ENCODE measurements at regions not wholly inside any gene's neighbourhood (a gene's known extent, or its start where the extent isn't known, plus 50 kb on each side); places are given as distances from the start of the nearest gene placed in this dataset.
"Not testable (repeated sequence)": the region's sequence is repeated elsewhere in the genome, so short reads cannot be mapped to it uniquely, and the experiment has no call there.

- DNase-seq: no peak
Measured at GRCh38 chr6:1230281-1230680, 81.6 kb upstream of the FOXQ1 start.

- no peak for DNase-seq
Measured at GRCh38 chr6:1229808-1230207, 82.1 kb upstream of the FOXQ1 start.

GRCh38 chr6:1229301-1229700 is 82.6 kb upstream of the FOXQ1 start:
- DNase-seq: no peak

GRCh38 chr6:1228754-1229191 is 83.1 kb upstream of the FOXQ1 start:
- DNase-seq: no peak

GRCh38 chr6:1227935-1228753 is 83.8 kb upstream of the FOXQ1 start:
- no peak for DNase-seq

- no peak for DNase-seq
Measured at GRCh38 chr6:1227600-1227934, 84.3 kb upstream of the FOXQ1 start.

GRCh38 chr6:1226277-1227099 is 85.4 kb upstream of the FOXQ1 start:
- DNase-seq: no peak

- no peak for DNase-seq
Measured at GRCh38 chr6:1224514-1224913, 87.4 kb upstream of the FOXQ1 start.

GRCh38 chr6:1222728-1223595 is 88.9 kb upstream of the FOXQ1 start:
- DNase-seq: no peak

GRCh38 chr6:1217396-1217795 is 94.5 kb upstream of the FOXQ1 start:
- DNase-seq: no peak

GRCh38 chr6:1216488-1216974 is 95.4 kb upstream of the FOXQ1 start:
- no peak for DNase-seq

- DNase-seq: no peak
Measured at GRCh38 chr6:1215884-1216487, 95.9 kb upstream of the FOXQ1 start.

- DNase-seq: no peak
Measured at GRCh38 chr6:1215023-1215422, 96.9 kb upstream of the FOXQ1 start.

- no peak for DNase-seq
Measured at GRCh38 chr6:1212919-1213318, 99.0 kb upstream of the FOXQ1 start.

- not testable (repeated sequence) for DNase-seq
Measured at GRCh38 chr6:1212138-1212537, 99.8 kb upstream of the FOXQ1 start.

GRCh38 chr6:1210631-1211030 is 101.3 kb upstream of the FOXQ1 start:
- DNase-seq: not testable (repeated sequence)

- no peak for DNase-seq
Measured at GRCh38 chr6:1208876-1209275, 103.0 kb upstream of the FOXQ1 start.

- DNase-seq: no peak
Measured at GRCh38 chr6:1203546-1203945, 108.4 kb upstream of the FOXQ1 start.

GRCh38 chr6:1202201-1202600 is 109.7 kb upstream of the FOXQ1 start:
- DNase-seq: no peak

GRCh38 chr6:1201547-1202200 is 110.2 kb upstream of the FOXQ1 start:
- no peak for DNase-seq

- DNase-seq: no peak
Measured at GRCh38 chr6:1200409-1201101, 111.3 kb upstream of the FOXQ1 start.

GRCh38 chr6:1200081-1200408 is 111.9 kb upstream of the FOXQ1 start:
- no peak for DNase-seq
